IPS DF 19.7 (cell line): ENCODE measurements at regions not wholly inside any gene's neighbourhood (a gene's known extent, or its start where the extent isn't known, plus 50 kb on each side); places are given as distances from the start of the nearest gene placed in this dataset.

Experiments
- DNase-seq: peaks from one replicate; pipeline ENCODE4 v3.0.0-alpha.2; 2013; ENCODE audit warnings: low read depth, low spot score

DNA sequence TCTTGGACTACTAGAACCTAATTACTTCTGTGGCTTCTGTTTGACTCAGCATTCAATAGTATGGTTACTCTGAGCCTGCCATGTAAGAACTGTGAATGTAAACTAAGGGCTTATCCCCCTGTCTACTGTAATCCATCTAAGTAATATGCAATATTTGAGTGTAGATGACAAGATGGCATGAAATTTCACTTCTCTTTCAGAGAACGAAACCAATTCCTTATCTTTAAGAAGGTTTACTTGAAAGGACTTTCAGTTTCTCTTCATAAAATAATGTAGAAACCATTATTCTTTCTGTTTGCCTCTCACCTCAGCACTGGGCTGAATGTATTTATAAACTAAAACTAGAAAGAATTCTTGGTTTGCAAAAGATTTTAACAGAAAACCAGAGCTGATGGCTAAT, 60.4 kb upstream of the ARID2 start:
- DNase-seq: no peak

DNA sequence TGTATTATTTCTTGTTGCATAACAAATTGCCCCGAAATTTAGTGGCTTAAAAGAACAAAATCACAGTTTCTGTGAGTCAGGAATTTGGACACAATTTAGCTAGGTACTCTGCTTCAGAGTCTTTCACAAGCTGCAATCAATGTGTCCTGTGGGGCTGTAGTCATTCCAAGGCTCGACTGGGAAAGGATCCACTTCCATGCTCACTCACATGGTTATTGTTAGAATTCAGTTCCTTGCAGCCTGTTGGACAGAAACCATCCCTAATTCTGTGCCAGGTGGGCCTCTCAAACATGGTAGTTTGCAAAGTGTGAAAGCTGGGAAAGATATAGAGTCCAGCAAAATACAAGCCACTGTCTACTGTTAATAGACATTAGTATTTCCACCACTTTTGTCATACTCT, 59.7 kb upstream of the ARID2 start:
- DNase-seq: no peak

DNA sequence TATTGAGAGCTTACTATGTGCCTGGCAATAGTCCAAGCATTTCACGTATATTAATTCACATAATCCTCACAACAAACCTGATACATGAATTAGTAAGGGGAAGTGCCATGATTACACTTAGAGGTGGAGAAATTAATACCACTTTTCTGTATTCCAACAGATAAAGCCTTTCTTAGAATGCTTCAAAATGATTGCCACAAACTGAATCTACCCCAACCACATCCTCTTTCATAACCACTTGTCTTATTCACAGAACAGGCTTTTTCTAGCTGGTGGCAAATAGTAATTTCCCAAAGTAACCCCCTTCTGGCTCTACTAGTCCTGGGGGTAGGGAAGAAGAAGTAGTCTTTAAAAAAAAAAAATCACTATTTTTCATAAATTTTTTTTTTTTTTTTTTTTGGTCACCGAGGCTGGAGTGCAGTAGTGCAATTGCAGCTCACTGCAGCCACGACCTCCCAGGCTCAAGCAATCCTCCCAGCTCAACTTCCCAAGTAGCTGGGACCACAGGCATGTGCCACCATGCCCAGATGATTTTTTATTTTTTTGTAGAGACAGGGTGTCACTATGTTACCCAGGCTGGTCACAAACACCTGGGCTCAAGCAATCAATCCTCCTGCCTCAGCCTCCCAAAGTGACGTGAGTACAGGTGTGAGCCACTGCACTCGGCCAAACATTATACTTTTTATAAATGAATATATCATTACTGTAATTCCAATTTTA, 59.0 kb upstream of the ARID2 start:
- no peak for DNase-seq

- no peak for DNase-seq
Measured at GRCh38 chr12:45671254-45671653, 58.3 kb upstream of the ARID2 start.

- DNase-seq: peak; percentile 23
Measured at GRCh38 chr12:45674181-45674977, 55.1 kb upstream of the ARID2 start.

- no peak for DNase-seq
Measured at GRCh38 chr12:45675534-45675933, 54.0 kb upstream of the ARID2 start.
